Dedifferentiated amniotic fluid mesenchymal stem cell (primary cell): ENCODE measurements at regions not wholly inside any gene's neighbourhood (a gene's known extent, or its start where the extent isn't known, plus 50 kb on each side); places are given as distances from the start of the nearest gene placed in this dataset.

Source experiments
- DNase-seq: peaks from one replicate; pipeline ENCODE4 v3.0.0-alpha.2; 2016; ENCODE audit errors: extremely low spot score

DNA sequence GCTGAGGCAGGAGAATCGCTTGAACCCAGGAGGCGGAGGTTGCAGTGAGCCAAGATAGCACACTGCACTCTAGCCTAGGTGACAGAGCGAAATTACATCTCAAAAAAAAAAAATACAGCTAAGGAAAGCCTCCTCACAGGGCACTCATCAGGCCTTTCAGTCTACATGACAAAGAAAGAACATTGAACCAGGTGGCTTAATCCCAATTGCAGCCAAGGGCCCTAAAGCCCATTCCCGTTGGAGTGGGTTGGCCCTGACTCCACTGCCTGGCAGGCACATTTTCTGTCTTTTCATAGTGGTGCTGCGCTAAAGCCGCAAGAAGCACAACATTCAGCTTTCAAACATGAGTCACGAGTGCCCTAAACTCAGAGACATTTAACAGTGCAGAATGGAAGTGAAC is 372.5 kb downstream of the RNF144A start:
- no peak for DNase-seq

DNA sequence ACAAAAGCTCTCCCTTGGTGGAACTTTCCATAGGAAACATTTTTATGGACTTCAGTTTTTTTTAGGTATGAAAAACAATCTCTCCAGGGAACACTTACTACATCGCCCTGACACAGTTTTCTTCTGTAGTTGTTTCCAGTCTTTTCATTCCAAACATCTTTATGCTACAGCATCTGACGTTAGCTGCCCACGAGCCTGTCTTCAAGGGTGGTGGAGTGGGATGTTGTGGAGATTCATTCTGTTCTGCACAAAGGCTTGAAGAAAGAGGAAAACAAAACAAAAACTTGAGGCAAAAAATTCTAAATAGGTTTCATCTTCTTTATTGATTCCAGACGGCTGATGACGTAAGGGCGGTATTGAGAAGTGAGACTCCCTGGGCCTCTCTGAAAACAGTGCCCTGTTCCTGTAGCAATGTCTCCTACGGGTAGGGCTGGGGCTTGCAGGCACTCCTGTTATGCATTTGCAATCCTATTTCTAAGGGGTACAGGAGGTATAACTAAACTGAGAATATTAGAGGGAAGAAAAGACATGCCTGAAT is 375.0 kb downstream of the RNF144A start:
- no peak for DNase-seq

DNA sequence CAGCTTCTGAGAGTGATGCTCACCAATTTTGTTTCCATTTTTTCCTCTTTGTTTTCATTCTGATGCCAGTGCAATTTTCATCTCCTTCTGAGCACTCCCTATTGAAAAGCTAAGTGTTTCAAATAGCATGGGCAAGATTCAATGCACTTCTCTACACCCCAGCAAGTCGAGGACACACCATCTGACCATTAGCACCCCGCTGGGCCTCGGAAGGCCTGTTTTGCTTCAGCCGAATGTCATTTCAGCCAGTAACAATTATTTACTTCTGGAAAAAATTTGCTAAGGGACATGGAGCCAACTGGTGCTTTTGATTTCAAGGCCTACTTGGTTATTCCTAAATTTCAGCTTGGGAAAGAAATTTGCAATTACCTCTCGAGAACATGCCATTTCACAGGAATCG is 392.4 kb downstream of the RNF144A start:
- DNase-seq = no peak

DNA sequence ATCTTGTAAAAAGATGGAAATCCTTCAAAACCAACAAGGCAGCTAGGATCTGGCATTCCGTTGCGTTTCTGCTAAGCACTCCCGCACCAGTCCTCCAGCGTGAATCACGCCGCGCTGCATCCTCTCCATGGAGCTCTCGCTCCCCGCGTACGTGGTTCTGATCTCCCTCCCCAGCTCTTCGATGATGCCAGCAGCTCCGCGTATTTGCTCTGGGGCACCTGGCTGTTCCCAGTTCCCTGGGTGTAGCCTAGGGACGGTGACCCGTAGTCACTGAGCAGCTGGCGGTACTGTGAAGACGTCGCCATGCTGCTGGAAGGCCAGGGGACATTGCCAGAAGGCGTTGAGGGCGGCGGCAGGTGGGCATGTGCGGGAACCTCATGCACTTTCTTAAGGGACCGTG is 407.5 kb downstream of the RNF144A start:
- no peak for DNase-seq

DNA sequence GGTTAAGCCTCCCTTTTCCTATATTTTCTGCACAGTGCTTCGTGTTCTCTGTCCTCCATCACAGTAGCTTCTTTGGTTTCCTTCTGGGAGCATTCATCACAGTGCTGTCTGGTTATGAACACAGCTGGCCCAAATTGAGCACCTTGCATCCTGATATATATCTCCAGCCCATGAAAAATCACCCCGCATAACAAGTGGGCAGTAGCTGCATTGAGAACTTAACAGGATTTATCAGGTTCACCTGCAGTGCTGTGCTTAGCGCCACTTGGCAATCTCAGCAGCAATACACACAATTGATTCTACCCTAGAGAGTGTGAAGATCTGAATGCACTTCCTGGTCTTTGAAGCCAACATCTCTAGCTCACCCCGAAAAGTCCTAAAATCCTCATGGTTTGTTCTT is 408.0 kb downstream of the RNF144A start:
- DNase-seq = no peak

DNA sequence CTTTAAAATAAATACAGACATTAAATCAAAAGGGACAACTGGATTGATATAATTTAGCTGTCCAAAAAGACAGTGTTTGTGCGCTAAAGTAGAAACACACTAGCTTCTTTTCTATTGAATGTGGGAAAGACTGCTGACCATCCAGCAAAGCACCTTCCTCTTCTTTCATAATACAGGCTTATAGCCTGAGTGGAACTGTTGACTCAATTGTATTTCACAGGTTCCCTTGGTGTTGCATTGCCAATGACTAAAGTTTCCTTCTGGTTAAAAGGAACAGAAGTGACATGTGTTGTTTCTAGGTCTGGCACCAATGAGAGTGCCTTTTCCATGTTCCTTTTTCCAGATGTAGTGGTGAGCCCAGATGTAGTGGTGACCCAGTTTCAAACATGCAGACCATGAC is 412.3 kb downstream of the RNF144A start:
- no peak for DNase-seq

DNA sequence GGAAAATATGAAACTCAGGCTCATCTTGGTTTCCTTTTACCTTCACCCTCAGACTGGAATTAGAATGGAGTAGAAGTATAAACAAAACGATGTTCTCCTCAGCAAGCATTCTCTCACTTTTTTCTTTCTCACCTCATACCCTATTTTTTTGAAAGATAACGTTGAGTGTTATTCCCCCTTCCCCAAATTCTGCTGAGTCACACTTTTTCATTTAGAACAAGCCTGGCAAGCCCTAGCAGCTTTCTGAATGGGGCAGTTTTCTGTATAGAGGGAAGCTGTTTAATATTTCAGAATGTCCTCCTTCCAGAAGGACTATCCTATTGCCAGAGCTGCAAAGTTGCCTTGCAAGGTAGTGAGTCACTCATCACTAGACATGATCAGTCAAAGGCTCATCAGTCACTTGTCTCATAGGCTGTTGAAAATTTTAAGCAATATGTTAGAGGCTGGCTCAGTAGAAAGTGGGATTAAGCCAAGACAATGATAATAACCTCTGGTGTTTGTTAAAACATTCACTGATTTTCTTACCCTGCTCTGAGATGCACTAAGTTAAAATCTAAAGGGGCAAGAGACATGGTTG is 416.1 kb downstream of the RNF144A start:
- no peak for DNase-seq

DNA sequence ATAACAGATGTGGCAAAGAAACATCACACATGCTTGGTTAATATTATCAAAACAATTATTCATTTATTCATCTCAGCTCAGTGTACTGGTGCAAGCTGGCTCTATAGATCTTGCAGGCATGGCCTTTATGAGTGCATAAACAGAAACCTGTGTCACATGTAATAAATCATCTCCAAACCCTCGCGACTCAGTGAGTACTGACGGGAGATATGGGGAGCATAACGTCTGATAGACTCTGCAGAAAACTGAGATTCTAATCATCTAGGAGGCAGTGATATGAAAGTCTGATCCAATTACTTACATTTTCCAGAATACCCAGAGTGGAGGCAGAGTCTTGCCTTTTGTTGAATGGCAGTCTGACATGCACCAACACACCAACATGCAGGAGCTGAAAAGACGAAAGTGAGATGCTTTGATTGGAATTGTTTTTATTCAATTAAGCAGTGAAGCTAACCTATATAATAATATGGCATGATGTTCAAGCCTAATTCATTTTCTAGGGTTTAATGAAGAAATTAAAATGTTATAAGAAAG is 416.8 kb downstream of the RNF144A start:
- DNase-seq = no peak

DNA sequence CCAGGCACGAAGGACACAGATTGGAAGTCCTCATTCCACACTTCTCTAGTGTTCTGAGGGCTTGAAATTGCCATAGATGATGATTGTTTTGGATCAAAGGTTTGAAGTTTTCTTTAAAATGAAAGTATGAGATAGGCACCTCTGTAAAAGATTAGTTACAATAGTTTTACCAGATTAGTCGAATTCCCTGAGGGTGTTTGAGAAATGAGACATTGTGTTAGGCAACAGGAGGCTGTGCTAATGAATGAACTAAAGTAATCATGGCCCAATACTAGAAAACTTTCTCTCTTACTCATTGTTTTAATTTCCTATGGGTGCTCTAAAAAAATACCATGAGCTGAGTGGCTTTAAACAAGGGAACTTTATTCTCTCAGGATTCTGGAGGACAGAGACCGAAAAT is 421.7 kb downstream of the RNF144A start:
- DNase-seq = no peak

DNA sequence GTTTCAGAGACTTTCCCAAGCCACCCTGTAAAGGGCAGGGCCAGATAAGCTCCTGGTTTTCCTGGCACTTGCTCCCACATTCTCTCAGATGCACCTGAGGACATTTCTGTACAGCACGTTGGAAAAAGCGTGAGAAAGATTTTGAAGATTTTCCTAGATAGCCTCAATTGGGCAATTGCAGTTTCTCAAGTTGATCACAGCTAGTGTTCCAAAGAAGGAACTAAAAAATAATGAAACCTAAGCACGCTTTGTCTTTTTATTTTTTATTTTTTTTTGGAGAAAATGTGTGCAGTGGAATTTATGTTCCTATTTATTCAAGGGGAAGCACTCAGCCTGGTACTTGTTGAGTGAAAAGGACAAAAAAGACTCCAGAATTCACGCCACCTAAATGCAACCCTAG is 429.1 kb downstream of the RNF144A start:
- DNase-seq = no peak

DNA sequence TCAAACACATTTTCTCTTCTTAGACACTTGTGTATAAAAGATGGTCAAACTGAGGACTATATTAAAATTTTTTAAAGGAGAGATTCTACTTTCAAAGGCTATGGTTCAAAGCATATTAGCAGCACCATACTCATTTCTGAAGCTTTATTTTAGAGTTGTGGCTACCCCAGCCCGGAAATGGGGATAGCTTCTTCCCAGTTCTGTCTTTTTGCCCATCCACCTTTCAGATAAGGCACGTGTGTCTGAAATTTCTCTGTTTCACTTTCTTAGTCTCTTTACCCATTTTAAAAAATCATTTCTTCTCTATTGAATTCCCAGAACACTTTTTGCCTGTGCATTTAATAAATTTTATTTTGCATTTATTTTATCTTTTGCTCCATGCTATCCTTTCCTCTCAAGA is 431.5 kb downstream of the RNF144A start:
- no peak for DNase-seq

DNA sequence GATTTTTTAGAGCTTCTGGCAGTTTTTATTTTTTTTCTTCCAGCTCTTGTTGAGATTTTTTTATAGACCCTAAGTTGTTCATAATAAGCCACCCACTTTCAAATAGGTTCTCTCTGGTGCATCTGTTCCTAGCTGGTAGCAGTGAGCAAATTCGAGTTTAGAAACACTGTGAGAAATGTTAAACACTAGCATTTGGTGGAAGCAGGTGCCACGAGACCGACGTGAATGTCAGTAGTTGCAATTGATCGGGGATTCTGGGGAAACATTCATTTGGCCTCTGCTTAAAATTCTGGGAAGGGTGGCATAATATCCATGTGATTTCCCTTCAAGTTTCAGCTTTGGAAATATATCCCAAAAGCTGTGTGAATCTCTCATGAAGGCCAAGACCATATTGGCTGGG is 435.0 kb downstream of the RNF144A start:
- DNase-seq = no peak

DNA sequence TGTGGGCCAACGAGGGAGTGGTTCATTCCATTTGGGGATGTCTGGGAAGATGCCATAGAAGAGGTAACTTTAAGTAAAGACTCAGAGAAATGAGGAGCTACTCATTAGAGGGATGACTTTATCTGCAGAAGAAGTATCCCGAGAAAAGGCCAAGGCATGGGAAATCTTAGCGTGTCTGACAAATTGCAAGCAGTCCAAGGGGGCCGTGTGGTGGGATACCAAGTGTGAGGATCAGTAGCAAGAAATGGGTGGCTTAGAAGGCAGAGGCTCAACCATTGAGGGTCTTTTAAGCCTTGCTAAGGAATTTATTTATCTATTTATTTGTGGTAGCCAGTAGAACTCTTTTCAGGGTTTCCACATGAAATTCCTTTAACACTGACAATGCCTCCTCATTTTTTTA is 436.4 kb downstream of the RNF144A start:
- no peak for DNase-seq

DNA sequence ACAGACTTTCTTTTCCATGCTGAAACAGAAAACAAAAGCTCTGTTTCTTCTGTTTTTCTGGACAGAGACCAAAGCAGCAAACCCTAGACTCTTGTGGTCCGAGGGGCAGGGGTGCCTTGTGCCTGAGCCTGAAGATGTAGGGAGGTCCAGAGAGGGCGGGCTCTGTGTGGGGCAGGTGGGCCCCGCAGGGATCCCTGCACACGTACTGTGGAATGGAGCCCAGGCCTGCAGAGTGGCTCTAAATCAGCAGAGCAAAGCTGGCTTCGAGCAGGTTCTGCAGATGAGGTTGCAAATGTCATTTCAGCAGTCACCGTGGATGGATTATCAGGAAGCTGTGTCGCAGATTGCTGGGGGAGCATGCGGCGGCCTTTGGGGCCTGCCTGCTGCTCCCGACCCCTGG is 438.6 kb downstream of the RNF144A start:
- no peak for DNase-seq

DNA sequence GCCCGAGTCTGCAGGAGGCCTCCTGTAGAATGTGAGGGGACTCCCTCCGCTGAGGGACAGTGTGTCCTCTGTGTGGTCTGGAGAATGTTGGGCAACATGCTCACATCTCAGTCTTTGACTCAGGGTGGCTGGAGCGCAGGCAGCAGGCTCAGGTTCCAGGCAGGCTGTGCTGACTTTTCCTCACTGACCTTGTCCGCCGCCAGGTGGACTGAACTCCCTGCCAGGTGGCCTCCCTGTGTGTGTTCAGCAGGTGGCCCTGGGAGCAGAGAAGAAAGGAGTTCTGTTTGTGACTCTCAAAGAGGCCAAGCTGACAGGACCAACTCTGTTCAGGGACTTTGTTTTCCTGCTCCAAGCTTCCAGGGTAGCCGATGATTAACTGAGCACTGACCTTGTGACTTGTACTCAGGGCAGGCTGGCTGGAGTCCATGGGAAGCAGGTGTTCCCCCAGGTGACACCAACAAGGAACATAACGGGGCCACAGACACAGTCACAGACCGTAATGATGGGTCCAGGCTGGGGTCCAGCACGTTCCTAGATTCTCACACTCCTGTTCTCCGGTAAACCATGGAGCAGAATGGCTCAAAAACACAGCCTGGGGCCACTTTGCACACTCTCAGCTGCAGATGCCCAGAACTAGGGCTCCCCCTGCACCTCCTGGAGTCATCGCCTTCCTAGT is 439.8 kb downstream of the RNF144A start:
- DNase-seq = no peak

DNA sequence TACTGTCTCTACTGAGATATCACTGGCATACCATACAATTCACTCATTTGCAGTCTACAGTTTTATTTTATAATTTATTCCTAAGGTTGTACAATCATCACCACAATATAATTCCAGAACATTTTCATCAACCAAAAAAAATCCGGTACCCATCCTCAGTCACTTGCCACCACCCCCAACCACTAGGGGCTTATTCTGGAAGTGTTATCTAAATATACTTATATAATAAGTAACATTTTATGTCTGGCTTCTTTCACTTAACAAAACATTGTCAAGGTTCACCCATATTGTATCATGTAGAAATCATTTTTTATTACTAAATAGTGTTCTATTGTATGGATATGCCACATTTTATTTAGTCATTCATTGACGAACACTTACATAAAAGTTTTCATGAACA is 440.8 kb downstream of the RNF144A start:
- no peak for DNase-seq

DNA sequence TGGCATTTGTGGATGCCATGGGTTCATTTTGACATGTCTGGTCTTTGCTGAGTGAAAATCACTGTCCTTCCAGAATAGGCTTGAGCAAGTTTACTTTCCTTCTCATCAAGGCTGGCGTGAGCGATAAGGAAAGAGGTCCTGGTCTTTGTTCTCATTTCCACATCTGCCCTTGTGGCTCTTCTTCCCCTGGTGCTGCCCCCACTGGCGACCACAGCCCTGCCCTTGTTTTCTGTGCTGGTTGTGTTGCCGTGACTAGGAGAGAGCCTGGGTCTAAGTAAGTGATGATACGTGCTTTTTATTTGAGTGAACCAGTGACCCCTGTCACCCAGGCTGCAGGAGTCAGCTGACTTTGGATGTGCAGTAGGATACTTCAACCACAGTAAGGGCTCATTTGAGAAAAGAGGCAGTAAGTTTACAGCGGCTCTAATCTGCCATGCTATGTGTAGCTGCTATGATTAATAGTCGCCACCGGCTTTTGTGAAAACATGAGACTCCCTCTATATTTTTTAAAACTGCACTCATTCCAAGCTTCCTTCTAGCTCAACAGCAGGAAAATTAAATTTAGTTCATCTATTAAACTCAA is 441.7 kb downstream of the RNF144A start:
- no peak for DNase-seq

DNA sequence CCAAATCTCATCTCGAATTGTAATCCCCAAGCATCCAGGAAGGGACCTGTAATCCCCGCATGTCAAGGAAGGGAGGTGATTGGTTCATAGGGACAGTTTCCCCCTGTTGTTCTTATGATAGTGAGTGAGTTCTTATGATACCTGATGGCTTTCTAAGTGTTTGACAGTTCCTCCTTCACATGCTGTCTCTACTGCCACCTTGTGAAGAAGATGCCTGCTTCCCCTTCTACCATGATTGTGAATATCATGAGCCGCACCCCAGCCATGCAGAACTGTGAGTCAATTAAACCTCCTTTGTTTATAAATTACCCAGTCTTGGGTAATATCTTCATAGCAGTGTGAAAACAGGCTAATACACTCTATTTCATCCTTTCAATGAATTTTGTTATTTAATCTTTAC is 446.7 kb downstream of the RNF144A start:
- no peak for DNase-seq

DNA sequence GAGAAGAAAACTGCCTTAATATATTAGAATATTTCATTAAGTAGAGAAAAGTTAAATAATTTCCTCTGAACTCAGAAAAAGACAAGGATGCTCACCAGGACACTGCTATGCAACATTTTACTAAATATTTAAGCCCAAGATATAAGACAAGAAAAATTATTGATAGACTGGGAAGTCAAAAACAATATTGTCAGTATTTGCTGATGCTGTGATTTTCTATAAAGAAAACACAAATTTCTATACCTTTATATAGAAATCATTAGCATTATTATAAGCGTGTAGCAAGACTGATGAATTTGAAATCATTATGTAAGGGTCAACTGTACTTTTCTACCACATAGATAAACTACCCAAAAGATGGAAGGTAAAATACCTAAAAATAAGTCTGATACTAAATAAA is 451.0 kb downstream of the RNF144A start:
- DNase-seq = no peak

DNA sequence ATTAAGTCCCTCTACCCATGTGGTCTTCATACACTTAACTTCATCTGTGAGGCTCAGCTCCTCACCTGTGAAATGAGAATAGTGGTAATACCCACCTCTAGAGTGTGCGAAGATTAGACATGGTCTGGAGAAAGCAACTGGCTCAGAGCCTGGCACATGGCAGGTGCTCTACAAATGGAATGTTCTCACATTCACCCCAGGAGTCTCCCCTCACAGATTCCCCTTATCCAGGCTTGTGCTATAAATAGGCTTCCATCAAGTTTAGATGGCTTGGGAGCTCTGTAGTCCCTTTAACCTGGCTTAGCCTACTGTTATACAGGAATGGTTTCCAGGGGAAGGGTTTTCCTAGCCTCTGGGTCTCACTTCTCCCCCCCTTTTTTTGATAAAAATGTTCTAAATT is 455.9 kb downstream of the RNF144A start:
- DNase-seq = no peak

DNA sequence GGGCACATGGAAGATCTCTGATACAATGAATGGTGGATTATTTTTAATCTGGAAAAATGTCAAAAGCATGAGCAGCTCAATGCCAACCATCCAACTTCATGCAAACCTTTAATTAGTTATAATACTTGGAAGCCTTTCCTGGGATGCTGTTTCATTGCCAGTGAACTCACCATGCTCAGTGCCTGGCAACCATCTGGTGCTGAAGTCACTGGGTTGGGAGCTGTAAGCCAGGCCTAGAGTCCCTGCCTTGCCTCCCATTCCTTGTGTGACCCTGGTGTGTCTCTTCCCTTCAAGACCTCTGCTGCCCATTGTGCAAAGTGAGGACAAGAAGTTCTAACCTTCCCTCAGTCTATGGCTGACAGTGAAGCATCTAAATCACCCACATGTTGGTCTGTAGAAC is 458.7 kb downstream of the RNF144A start:
- no peak for DNase-seq

DNA sequence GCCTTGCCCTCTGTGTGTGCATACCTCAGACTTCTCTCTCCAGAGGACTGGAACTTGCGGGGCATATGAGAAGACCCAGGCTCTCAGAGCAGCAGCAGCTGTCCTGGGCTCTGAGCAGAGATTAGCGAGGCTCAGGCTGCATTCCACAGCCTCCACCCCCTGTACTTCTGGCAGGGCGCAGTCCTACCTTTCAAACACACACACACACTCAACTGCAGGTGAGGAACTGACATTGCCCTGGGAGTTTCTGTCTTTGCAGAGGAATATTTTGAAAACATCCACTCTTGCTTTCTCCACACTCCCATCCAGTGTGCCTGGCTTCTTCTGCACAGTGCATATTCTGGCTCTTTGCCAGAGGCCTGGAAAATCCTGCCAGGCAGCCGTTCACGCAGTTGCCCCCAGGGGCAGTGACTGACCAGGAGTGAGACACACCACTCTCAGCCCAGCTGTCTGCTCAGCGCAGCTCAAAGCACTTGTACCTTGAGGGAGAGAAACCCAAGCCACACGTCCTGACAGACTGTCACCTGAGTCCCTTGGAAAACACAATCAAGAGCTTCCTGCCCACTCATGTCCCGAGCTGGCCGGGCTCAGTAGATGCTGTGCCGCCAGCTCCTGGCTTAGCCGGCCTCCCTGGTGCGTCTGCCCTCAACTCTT is 460.8 kb downstream of the RNF144A start:
- DNase-seq = no peak

DNA sequence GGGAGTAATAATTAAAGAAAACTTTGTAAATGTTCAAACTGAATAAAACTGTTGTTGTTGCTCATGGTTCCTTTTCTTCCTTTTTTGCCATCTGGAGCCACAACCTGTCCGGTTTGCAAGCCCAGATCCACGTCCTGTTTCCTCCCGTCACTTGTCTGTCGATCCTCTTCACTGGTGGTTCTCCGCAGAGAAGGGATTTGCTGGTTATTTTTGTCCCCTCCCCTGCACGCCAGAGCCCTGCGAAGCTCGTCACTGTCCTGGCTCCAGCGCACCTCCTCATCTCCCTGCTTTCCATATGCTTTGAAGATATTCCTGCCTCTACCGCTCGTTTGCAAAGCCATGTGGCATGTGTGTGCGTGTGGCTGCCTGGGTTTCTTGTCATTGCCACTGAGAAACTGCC is 461.4 kb downstream of the RNF144A start:
- DNase-seq = no peak
